Stimulated activated memory B cell treated with anti-CD40 and anti-IgM and Interleukin-4, amounts not matched to agents 10 μg/mL and 1 μg/mL and 100 μg/mL, for 72 hours (primary cell): ENCODE measurements at regions not wholly inside any gene's neighbourhood (a gene's known extent, or its start where the extent isn't known, plus 50 kb on each side); places are given as distances from the start of the nearest gene placed in this dataset.
"Not testable (repeated sequence)": the region's sequence is repeated elsewhere in the genome, so short reads cannot be mapped to it uniquely, and the experiment has no call there.

Experiments used
- ATAC-seq: fragments of 150-1000 bp; cut with Tn5 transposase; 2 replicates; pipeline ENCODE4 v1.10.0; 2021
- H3K27ac Mint-ChIP-seq: one replicate; pipeline ENCODE4 v1.8.0; 2022; ENCODE audit warnings: mild to moderate bottlenecking, mixed read lengths
- H3K27me3 Mint-ChIP-seq: one replicate; pipeline ENCODE4 v1.8.0; 2022; ENCODE audit warnings: mixed read lengths
- H3K36me3 Mint-ChIP-seq: one replicate; pipeline ENCODE4 v1.8.0; 2022; ENCODE audit warnings: mixed read lengths
- H3K4me1 Mint-ChIP-seq: one replicate; pipeline ENCODE4 v1.8.0; 2022; ENCODE audit warnings: mixed read lengths
- H3K4me3 Mint-ChIP-seq: one replicate; pipeline ENCODE4 v1.8.0; 2022; ENCODE audit warnings: mild to moderate bottlenecking, moderate library complexity, mixed read lengths
- H3K9me3 Mint-ChIP-seq: one replicate; pipeline ENCODE4 v1.8.0; 2022; ENCODE audit warnings: mixed read lengths

GRCh38 chr2:82478641-82479040, 1980.4 kb downstream of the SUCLG1 start:
- no peak for ATAC-seq
- no peak overlapping the region for H3K4me3 Mint-ChIP-seq
- H3K27me3 Mint-ChIP-seq, result no peaks in the 10 kb centered on the region
- H3K27ac Mint-ChIP-seq, result no peak overlapping the region
- no peaks in the 10 kb centered on the region for H3K4me1 Mint-ChIP-seq
- peaks cover 6% of the 10 kb centered on the region for H3K9me3 Mint-ChIP-seq
- no peaks in the 10 kb centered on the region for H3K36me3 Mint-ChIP-seq

GRCh38 chr2:82476094-82476493, 1983.0 kb downstream of the SUCLG1 start:
- no peak overlapping the region for H3K27ac Mint-ChIP-seq
- no peak for ATAC-seq
- no peaks in the 10 kb centered on the region for H3K27me3 Mint-ChIP-seq
- no peaks in the 10 kb centered on the region for H3K4me1 Mint-ChIP-seq
- H3K4me3 Mint-ChIP-seq, result no peak overlapping the region
- H3K9me3 Mint-ChIP-seq, result peaks cover 2% of the 10 kb centered on the region
- H3K36me3 Mint-ChIP-seq, result no peaks in the 10 kb centered on the region

DNA sequence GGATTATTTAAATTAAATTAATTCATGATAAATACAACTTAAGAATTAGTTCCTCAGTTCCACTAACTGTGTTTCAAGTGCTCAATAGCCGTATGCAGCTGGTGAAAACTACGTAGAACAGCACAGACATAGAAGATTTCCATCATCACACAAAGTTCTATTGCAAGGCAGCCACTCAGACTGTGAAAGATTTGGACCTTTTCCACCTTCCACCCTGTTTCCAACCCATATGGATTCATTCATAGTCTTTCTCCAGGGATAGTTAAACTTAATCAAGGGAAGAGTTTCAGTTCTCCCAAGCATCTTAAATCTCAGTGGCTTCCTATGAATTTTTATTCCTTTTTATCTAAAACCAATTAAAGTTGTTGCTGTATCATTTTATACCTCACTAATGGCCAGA, 2030.8 kb downstream of the SUCLG1 start:
- Mint-ChIP-seq H3K9me3 (peaks cover 6% of the 10 kb centered on the region), H3K36me3 (no peaks in the 10 kb centered on the region), H3K27ac (no peak overlapping the region), H3K27me3 (no peaks in the 10 kb centered on the region), H3K4me1 (no peaks in the 10 kb centered on the region), H3K4me3 (no peak overlapping the region)
- ATAC-seq, result no peak

- Mint-ChIP-seq H3K27me3 (no peaks in the 10 kb centered on the region), H3K4me3 (no peak overlapping the region), H3K36me3 (no peaks in the 10 kb centered on the region), H3K9me3 (peaks cover 6% of the 10 kb centered on the region), H3K27ac (no peak overlapping the region), H3K4me1 (no peaks in the 10 kb centered on the region)
- ATAC-seq, result no peak
Observed at GRCh38 chr2:82412021-82412420, 2047.1 kb downstream of the SUCLG1 start.

GRCh38 chr2:82411071-82411470, 2048.0 kb downstream of the SUCLG1 start:
- no peaks in the 10 kb centered on the region for H3K4me1 Mint-ChIP-seq
- ATAC-seq, result no peak
- H3K9me3 Mint-ChIP-seq, result peaks cover 6% of the 10 kb centered on the region
- no peaks in the 10 kb centered on the region for H3K36me3 Mint-ChIP-seq
- no peaks in the 10 kb centered on the region for H3K27me3 Mint-ChIP-seq
- no peak overlapping the region for H3K4me3 Mint-ChIP-seq
- H3K27ac Mint-ChIP-seq, result no peak overlapping the region

GRCh38 chr2:82395531-82395930, 2063.5 kb downstream of the SUCLG1 start:
- ATAC-seq, result no peak
- Mint-ChIP-seq H3K4me1 (no peaks in the 10 kb centered on the region), H3K36me3 (no peaks in the 10 kb centered on the region), H3K4me3 (no peak overlapping the region), H3K27me3 (no peaks in the 10 kb centered on the region), H3K9me3 (peaks cover 11% of the 10 kb centered on the region), H3K27ac (no peak overlapping the region)

DNA sequence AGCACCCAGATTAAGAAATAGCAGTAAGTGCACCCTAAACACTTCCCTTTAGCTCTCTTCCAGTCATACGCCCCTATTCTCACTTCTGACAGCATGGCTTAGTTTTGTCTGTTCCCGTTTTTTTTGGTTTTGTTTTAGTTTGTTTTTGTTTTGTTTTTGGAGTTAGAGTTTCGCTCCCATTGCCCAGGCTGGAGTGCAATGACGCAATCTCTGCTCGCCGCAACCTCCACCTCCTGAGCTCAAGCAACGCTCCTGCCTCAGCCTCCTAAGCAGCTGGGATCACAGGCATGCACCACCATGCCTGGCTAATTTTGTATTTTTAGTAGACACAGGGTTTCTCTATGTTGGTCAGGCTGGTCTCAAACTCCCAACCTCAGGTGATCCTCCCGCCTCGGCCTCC, 2067.7 kb downstream of the SUCLG1 start:
- H3K4me3 Mint-ChIP-seq, result no peak overlapping the region
- no peaks in the 10 kb centered on the region for H3K27me3 Mint-ChIP-seq
- H3K4me1 Mint-ChIP-seq, result no peaks in the 10 kb centered on the region
- H3K27ac Mint-ChIP-seq, result no peak overlapping the region
- ATAC-seq, result no peak
- no peaks in the 10 kb centered on the region for H3K36me3 Mint-ChIP-seq
- H3K9me3 Mint-ChIP-seq, result peaks cover 8% of the 10 kb centered on the region

DNA sequence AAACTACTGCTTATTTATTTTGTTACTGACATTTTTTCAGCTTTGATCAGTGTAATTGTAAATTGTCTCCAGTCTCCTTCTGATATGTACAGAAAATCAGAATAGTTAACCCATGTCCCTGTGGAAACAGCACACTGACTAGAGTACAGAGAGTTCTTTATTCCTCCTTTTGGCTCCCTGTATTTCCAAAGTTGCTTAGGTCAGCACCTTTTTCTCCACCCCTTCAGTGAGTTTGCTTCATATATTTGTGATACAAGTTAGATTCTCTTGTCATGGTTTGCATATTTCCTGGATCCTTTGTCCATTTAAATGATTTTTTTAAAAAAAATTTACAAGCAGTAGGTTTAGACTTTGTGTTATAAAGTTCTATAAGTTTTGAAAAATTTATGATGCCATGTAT, 2051.1 kb upstream of the LRRTM1 start:
- no peak for ATAC-seq
- Mint-ChIP-seq H3K9me3 (peaks cover 11% of the 10 kb centered on the region), H3K36me3 (no peaks in the 10 kb centered on the region), H3K27me3 (no peaks in the 10 kb centered on the region), H3K27ac (no peak overlapping the region), H3K4me3 (no peak overlapping the region), H3K4me1 (no peaks in the 10 kb centered on the region)

DNA sequence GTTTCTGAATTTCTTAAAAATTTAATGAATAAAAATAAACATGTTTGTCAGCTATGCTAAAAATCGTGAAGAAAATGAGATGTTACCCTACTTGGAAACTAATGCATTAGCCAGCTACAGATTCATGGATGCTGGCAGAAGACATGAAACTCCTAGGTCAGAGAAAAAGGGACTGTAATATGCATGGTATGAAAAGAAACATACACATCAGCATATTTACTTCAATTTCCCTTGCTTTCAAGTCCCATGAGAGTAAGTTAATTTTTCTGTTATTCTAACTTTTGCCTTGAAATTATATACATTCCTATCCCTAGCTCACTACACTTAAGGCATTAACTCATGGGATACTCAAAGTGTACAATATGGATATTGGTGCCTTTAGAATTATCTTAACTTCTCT, 2041.4 kb upstream of the LRRTM1 start:
- Mint-ChIP-seq H3K36me3 (no peaks in the 10 kb centered on the region), H3K9me3 (no peaks in the 10 kb centered on the region), H3K27ac (no peak overlapping the region), H3K4me3 (no peak overlapping the region), H3K4me1 (no peaks in the 10 kb centered on the region), H3K27me3 (no peaks in the 10 kb centered on the region)
- no peak for ATAC-seq

DNA sequence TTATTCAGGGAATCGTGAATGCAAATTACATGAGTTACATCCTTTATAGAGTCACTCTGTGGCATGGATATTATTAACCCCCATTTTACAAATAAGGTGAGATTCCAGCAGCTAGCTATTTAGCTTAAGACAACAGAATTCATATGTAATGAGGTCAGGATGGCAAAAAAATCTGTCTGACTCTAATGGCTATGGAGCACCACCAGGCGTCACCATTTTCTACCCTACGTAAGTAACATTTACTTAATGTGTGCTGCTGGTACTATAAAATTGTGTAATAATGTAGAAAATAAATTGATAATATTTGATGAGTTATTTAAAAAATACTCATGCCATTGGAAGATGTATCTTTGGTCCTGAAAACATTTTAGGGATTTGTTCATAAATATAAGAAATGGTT, 2040.1 kb upstream of the LRRTM1 start:
- Mint-ChIP-seq H3K36me3 (no peaks in the 10 kb centered on the region), H3K4me3 (no peak overlapping the region), H3K9me3 (no peaks in the 10 kb centered on the region), H3K4me1 (no peaks in the 10 kb centered on the region), H3K27ac (no peak overlapping the region), H3K27me3 (no peaks in the 10 kb centered on the region)
- ATAC-seq, result no peak

DNA sequence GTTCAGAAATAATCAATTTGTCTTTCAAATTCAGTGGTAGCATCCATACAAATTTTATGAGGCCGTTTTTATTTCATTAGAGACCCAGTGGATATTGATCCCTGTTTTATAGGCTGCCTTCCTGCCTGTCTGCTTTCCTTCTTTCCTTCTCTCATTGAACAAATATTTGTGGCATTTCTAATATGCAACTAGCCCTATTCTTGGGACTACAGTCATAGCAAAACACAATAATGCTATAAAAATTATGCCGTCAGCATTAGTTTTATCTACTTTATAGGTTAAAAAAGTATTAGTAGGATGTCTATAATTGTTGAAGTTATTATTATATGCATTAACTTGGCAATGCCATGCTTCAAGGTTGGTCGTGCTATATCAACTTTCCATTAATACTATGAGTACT, 2037.8 kb upstream of the LRRTM1 start:
- no peak for ATAC-seq
- Mint-ChIP-seq H3K4me1 (no peaks in the 10 kb centered on the region), H3K27ac (no peak overlapping the region), H3K36me3 (no peaks in the 10 kb centered on the region), H3K4me3 (no peak overlapping the region), H3K27me3 (no peaks in the 10 kb centered on the region), H3K9me3 (no peaks in the 10 kb centered on the region)

DNA sequence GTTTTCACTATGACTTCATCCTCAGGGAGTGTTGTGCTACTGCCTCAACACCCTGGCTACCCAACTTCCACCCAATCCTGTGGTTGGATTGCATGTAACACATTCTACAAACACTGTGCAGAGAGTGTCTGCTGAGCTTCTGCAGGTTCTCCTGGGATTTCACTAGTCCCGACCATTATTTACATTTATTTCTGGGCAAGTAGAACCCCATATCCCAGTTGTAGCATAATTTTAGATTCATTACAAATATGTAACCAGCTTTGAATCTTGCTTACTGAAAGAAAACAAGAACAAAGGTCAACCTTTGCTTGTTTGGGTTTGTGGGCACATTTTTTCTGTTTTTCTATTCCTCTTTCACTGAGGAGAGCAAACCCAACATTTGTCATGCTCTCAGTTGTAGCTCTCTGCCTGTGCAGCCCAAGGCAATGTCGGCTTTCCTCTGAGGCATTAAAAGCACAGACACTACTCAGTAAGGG, 2036.1 kb upstream of the LRRTM1 start:
- H3K27ac Mint-ChIP-seq, result no peak overlapping the region
- no peaks in the 10 kb centered on the region for H3K4me1 Mint-ChIP-seq
- no peaks in the 10 kb centered on the region for H3K27me3 Mint-ChIP-seq
- no peak for ATAC-seq
- no peaks in the 10 kb centered on the region for H3K9me3 Mint-ChIP-seq
- no peak overlapping the region for H3K4me3 Mint-ChIP-seq
- H3K36me3 Mint-ChIP-seq, result no peaks in the 10 kb centered on the region

DNA sequence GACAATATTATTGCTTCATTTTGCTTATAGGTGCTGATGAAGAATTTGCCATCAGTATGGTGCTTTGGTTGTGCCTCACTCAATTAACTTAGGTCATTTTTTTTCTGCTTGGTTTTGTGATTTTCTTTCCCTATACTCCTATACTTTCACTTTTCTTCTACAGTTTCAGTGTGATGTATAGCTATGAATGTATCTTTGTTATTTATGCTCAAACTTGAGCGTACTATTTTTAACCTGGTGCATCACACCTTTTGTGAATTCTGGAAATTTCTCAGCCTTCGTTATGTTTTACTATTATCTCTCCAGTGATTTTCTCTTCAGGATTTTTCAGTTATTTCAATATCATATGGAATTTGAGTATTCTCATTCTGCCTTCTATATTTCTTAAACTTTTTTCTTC, 2035.3 kb upstream of the LRRTM1 start:
- H3K36me3 Mint-ChIP-seq, result no peaks in the 10 kb centered on the region
- no peak for ATAC-seq
- H3K4me1 Mint-ChIP-seq, result no peaks in the 10 kb centered on the region
- H3K27me3 Mint-ChIP-seq, result no peaks in the 10 kb centered on the region
- no peak overlapping the region for H3K27ac Mint-ChIP-seq
- H3K4me3 Mint-ChIP-seq, result no peak overlapping the region
- H3K9me3 Mint-ChIP-seq, result no peaks in the 10 kb centered on the region

DNA sequence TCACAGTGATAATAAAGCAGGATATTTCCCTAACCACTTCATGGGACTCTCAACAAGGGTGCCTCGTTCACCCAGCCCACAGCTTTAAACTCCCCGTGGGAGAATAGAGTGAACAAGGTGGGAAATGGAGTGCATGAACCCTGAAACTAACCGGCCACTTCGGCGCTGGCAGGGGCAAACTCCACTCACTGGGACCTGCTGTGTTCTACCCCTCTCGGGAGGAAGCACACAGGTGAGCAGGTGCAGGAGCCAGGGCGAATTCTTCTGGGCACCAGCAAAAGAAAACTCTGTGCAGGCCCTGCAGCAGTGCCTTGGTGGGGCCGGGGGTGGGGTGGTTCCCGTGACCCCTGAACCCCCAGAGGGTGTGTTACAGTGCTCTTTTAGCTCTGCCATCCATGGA, 2029.1 kb upstream of the LRRTM1 start:
- Mint-ChIP-seq H3K4me1 (no peaks in the 10 kb centered on the region), H3K27me3 (no peaks in the 10 kb centered on the region), H3K36me3 (no peaks in the 10 kb centered on the region), H3K4me3 (no peak overlapping the region), H3K27ac (no peak overlapping the region), H3K9me3 (no peaks in the 10 kb centered on the region)
- peak; percentile 12 for ATAC-seq

DNA sequence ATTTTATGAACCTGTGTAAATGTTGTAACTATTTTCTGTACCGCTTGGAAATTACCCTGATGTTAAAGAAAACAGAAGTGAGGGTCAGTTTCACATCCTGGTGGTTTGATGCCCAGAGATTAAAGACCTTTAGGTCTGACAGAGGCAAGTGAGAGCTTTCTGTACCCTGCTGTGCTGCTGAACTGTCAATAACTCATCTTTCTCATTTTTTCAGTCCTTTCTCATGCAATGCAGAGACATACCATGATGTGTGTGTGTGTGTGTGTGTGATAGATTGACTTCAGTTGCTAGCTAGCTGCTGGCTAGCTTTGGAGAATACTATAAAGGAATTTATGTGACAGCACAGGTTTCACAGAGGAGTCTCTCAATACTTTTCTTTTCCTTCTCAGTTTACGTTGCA, 2025.6 kb upstream of the LRRTM1 start:
- Mint-ChIP-seq H3K4me1 (no peaks in the 10 kb centered on the region), H3K36me3 (no peaks in the 10 kb centered on the region), H3K27me3 (no peaks in the 10 kb centered on the region), H3K9me3 (peaks cover 3% of the 10 kb centered on the region), H3K27ac (no peak overlapping the region), H3K4me3 (no peak overlapping the region)
- no peak for ATAC-seq

DNA sequence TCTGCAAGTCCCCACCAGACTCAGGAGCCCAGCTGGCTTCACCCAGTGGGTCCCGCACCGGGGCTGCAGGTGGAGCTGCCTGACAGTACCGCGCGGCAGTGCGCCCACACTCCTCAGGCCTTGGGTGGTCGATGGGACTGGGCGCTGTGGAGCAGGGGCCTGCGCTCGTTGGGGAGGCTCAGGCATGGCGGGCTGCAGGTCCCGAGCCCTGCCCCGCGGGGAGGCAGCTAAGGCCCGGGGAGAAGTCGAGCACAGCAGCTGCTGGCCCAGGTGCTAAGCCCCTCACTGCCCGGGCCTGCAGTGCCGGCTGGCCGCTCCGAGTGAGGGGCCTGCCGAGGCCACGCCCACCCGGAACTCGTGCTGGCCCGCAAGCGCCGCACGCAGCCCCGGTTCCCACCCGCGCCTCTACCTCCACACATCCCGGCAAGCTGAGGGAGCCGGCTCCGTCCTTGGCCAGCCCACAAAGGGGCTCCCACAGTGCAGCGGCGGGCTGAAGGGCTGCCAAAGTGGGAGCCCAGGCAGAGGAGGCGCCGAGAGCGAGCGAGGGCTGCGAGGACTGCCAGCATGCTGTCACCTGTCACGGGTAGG, 2021.7 kb upstream of the LRRTM1 start:
- not testable (repeated sequence) for ATAC-seq, H3K9me3 Mint-ChIP-seq, H3K36me3 Mint-ChIP-seq, H3K27me3 Mint-ChIP-seq, H3K27ac Mint-ChIP-seq, H3K4me1 Mint-ChIP-seq, H3K4me3 Mint-ChIP-seq

DNA sequence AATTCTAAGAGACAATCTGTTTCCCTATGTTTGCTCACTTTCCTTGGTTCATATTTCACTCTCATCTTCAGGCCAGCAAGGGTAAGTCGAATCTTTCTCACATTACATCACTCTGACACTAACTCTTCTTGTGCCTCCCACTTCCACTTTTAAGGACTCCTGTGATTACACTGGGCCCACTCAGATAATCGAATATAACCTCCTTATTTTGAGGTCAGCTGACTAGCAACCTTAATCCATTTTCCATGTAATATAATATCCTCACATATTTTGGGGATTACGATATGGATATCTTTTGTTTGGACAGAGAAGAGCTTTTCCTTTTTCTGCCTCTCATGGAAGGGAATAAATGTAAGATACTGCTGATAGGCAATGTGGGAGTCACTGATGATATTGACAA, 2015.7 kb upstream of the LRRTM1 start:
- Mint-ChIP-seq H3K4me3 (no peak overlapping the region), H3K27me3 (no peaks in the 10 kb centered on the region), H3K4me1 (no peaks in the 10 kb centered on the region), H3K9me3 (peaks cover 16% of the 10 kb centered on the region), H3K27ac (no peak overlapping the region), H3K36me3 (no peaks in the 10 kb centered on the region)
- no peak for ATAC-seq
